Subcutaneous abdominal adipose tissue (tissue), 5 donors: ENCODE measurements at regions not wholly inside any gene's neighbourhood (a gene's known extent, or its start where the extent isn't known, plus 50 kb on each side); places are given as distances from the start of the nearest gene placed in this dataset.
"Not testable (repeated sequence)": the region's sequence is repeated elsewhere in the genome, so short reads cannot be mapped to it uniquely, and the experiment has no call there.

Experiments used
- H3K27ac ChIP-seq: one replicate; pipeline ENCODE4 v1.7.0; 2013; ENCODE audit warnings: low read depth, mild to moderate bottlenecking, inconsistent platforms, low read length, moderate library complexity
- H3K27me3 ChIP-seq, 5 donors: one replicate each; pipeline ENCODE4 v1.7.0; 2013; ENCODE audit warnings: low read length in 5 of 5, inconsistent platforms in 1 of 5; ENCODE audit not compliant: control insufficient read depth in 5 of 5, insufficient read depth in 4 of 5
- H3K36me3 ChIP-seq, 5 donors: one replicate each; pipeline ENCODE4 v1.7.0; 2013; ENCODE audit warnings: low read length in 5 of 5; ENCODE audit not compliant: control insufficient read depth in 5 of 5, insufficient read depth in 5 of 5
- H3K4me1 ChIP-seq, 5 donors: one replicate each; pipeline ENCODE4 v1.7.0; 2013; ENCODE audit warnings: low read length in 5 of 5, mild to moderate bottlenecking in 3 of 5, moderate library complexity in 1 of 5; ENCODE audit not compliant: control insufficient read depth in 5 of 5, insufficient read depth in 5 of 5
- H3K4me3 ChIP-seq, 5 donors: one replicate each; pipeline ENCODE4 v1.7.0; 2013; ENCODE audit warnings: low read length in 5 of 5, low read depth in 1 of 5
- H3K9ac ChIP-seq, 5 donors: one replicate each; pipeline ENCODE4 v1.7.0; 2013; ENCODE audit warnings: low read length in 5 of 5, mild to moderate bottlenecking in 4 of 5, moderate library complexity in 3 of 5
- H3K9me3 ChIP-seq, 5 donors: one replicate each; pipeline ENCODE4 v1.7.0; 2013; ENCODE audit warnings: low read length in 5 of 5; ENCODE audit not compliant: control insufficient read depth in 5 of 5
- donor health status: healthy.
- donor health status: healthy.
- donor health status: healthy.
- donor health status: healthy.
- donor health status: healthy.

DNA sequence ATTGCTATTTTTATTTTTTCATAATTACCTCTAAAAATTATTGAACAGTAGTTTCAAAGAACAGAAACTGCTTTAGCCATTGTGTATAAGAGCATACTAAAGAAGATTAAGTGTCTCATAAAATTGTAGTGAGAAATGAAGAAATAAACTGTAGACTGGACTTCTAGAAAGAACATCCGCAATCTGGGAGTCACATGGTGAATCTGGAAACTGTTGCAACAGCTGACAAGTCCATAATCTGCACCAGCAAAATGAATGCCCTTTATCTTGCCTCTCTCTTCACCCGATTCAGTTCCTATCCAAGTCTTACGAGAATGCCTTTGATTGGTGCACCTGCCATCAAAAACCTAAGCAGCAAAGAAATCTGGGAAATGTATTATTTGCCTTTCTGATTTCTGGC is 312.9 kb downstream of the NAF1 start:
- H3K27ac ChIP-seq, result no peak overlapping the region
- H3K27me3 ChIP-seq, result no peaks in the 10 kb centered on the region
- H3K4me1 ChIP-seq, result no peaks in the 10 kb centered on the region
- H3K9me3 ChIP-seq, result no peaks in the 10 kb centered on the region
- H3K9ac ChIP-seq, result no peak overlapping the region
- H3K36me3 ChIP-seq, result no peaks in the 10 kb centered on the region
- H3K4me3 ChIP-seq, result no peak overlapping the region

DNA sequence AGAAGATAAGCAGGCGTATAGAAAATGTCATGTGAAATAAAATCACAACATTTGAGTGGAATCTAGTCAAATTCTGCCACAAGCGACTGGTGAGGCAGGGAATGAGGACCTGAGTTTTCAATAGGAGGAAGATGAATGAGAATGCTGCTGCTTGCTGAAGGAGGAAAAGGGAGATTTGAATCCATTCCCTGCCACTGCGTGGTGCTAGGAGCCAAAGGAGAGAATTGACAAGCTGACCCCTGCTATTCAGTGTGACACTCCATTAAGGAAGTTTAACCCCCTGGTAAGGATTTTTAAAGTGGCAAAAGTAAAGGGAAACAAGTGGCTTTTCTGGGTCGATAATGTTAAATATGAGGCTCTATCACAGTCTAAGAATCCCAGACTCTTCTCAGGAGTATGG is 314.0 kb downstream of the NAF1 start:
- Histone ChIP-seq H3K4me1 (no peaks in the 10 kb centered on the region), H3K9me3 (no peaks in the 10 kb centered on the region), H3K36me3 (no peaks in the 10 kb centered on the region), H3K27me3 (no peaks in the 10 kb centered on the region), H3K4me3 (no peak overlapping the region), H3K27ac (no peak overlapping the region), H3K9ac (no peak overlapping the region)

DNA sequence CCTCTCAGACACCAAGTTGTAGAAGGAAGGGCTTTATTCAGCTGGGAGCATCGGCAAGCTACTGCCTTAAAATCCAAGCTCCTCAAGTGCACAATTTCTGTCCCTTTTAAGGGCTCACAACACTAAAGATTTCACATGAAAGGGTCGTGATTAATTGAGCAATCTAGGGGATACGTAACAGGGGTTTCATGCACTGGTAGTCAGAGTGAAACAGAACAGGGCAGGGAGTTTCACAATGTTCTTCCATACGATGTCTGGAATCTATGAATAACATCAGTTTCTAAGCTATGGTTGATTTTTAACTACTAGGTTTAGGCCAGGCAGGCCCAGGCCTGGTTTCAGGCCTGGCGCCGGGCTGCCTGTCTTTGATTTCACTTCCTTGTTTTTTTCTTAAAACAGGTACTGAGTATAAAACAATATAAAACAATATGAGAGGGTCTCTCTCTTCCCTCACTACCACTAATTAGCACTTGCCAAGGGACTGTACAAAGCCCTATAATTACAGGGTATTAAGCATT is 315.4 kb downstream of the NAF1 start:
- not testable (repeated sequence) for H3K27ac ChIP-seq, H3K4me1 ChIP-seq, H3K9me3 ChIP-seq, H3K27me3 ChIP-seq, H3K36me3 ChIP-seq, H3K9ac ChIP-seq, H3K4me3 ChIP-seq

DNA sequence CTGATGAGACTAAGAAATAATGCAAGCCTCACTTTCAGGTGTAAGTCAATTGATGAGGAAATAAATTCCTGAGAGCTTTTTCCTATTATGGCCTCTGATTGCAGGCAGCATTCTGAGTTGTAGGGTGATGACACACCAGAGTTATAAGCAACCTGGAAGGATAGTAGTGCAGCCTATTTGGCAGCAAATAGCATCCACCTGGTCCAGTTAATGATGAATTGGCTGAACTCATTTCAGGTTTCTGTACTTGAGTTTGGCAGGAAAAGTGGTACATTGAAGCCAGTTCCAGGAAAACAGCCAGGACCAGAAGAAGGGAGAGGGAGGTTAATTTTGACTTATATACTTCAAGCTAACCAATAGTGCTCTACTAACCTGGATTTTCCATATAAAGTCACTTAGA is 316.8 kb downstream of the NAF1 start:
- H3K9me3 ChIP-seq, result no peaks in the 10 kb centered on the region
- no peaks in the 10 kb centered on the region for H3K27me3 ChIP-seq
- no peak overlapping the region for H3K9ac ChIP-seq
- no peaks in the 10 kb centered on the region for H3K36me3 ChIP-seq
- no peak overlapping the region for H3K4me3 ChIP-seq
- H3K4me1 ChIP-seq, result no peaks in the 10 kb centered on the region
- H3K27ac ChIP-seq, result no peak overlapping the region

DNA sequence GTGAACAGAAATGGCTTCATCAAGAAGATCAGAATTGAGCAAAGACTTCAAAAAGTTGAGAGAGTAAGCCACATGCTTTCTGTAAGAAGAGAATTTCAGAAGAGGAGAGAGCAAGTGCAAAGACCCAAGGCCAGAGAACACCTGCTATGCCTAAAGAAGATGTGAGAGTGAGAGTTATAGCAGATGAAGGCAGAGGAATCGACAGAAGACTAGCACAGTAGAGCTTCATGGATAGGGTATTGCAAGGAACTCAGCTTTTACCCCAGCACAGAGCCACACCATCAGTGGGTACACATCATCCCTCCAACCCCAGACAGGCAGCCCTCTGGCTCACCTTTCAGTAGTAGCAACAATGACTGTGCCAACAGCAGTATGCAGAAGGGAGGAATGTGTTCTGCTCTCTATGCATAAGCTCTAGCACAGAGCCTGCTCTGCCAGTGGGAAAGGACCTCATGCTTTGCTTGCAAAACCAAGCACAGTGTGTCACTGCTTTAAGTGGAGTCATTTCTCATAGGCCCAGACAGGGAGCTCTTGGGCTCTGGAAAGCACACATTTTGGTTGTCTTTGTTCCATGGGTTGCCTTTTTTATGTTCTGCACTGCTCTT is 318.6 kb downstream of the NAF1 start:
- H3K9ac ChIP-seq, result no peak overlapping the region
- H3K9me3 ChIP-seq, result no peaks in the 10 kb centered on the region
- no peak overlapping the region for H3K4me3 ChIP-seq
- H3K4me1 ChIP-seq, result no peaks in the 10 kb centered on the region
- H3K27ac ChIP-seq, result no peak overlapping the region
- no peaks in the 10 kb centered on the region for H3K27me3 ChIP-seq
- H3K36me3 ChIP-seq, result no peaks in the 10 kb centered on the region

DNA sequence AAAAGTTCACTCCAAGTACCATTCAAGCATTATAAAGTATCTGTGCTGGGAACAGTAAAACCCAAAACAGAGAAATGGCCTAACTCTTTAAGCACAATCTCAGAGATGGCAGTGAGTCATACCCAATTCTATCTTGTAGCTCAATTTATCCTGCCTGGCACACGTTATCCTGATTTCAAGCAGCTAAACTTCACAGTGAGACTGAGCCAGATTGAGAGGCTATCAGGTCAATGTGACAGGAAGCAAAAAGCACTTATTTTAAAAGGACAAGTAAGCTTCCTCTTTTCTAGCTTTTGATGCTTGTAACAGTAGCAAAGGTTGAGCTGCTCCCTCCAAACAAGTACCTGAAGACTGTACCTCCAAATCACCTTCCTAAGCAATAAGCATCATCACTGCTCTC is 324.9 kb downstream of the NAF1 start:
- H3K36me3 ChIP-seq, result no peaks in the 10 kb centered on the region
- H3K9me3 ChIP-seq, result peaks cover 0 to 6% (median 0%) of the 10 kb centered on the region in 5 donors

DNA sequence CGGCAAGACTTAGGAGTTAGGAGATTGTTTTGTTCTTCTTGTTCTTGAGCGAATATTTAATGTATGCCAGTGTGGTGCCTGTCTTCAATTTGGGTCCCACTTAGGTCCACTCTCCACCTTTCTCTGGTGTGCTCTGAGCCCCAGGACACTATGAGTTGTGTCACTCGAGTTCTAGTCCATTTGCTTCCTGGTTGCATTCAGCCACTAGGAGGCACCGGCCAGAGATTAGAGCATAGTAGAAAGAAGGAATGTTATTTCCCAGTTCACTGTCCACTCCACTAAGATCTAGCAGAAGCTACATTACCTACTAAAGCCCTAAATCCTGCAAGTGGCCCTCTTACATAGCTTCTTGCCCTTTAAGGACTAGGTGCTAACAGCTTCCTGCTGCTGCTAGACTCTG is 326.9 kb downstream of the NAF1 start:
- Histone ChIP-seq H3K27ac (no peak overlapping the region), H3K9ac (no peak overlapping the region), H3K27me3 (no peaks in the 10 kb centered on the region), H3K9me3 (peaks cover 0 to 10% (median 0%) of the 10 kb centered on the region in 5 donors), H3K4me3 (no peak overlapping the region), H3K4me1 (no peaks in the 10 kb centered on the region), H3K36me3 (no peaks in the 10 kb centered on the region)

More for the DNA sequence above, 324.9 kb downstream of the NAF1 start:
- Histone ChIP-seq H3K4me3 (no peak overlapping the region), H3K9ac (no peak overlapping the region), H3K27me3 (no peaks in the 10 kb centered on the region), H3K27ac (no peak overlapping the region), H3K4me1 (no peaks in the 10 kb centered on the region)

DNA sequence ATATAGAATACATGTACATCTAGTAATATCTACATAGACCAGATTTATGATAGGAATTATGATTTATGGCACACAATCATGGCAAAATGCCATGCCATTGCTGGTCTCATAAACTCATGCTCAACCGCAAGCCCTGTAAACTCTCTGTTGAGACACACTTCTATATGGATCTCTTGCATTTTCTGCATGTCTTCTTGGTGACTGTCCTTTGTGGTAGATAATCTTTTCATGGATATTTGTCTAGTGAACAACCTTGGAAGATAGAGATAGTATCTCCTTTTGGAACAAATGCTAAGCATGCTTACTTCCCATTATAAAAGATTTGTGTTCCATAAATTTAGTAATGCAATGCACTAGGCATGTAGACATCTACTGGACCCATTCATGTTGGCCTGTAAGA is 328.0 kb downstream of the NAF1 start:
- Histone ChIP-seq H3K27me3 (no peaks in the 10 kb centered on the region), H3K4me3 (no peak overlapping the region)

DNA sequence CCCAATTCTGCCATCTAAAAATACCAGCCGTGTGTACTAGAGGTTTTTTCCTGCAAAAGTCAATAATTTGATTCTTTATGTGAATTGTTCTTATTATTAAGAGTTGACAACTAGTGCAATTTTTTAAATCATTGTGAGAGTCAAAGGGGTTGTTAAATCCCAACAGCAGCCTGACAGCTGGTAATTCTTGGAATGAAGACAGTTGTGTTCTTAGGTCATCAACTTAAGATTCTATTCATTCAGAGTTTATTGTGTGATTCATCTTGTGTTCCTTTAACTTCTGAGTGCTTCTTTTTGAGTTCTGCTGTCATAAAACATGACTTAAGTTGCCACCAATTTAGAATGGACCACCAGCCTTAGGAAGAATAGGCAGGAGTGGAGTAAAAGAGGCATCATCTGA is 329.0 kb downstream of the NAF1 start:
- Histone ChIP-seq H3K9me3 (peaks cover 0 to 10% (median 0%) of the 10 kb centered on the region in 5 donors), H3K4me1 (no peaks in the 10 kb centered on the region), H3K27me3 (no peaks in the 10 kb centered on the region), H3K9ac (no peak overlapping the region), H3K36me3 (no peaks in the 10 kb centered on the region), H3K4me3 (no peak overlapping the region), H3K27ac (no peak overlapping the region)

More for the DNA sequence above, 328.0 kb downstream of the NAF1 start:
- H3K4me1 ChIP-seq, result no peaks in the 10 kb centered on the region
- H3K9ac ChIP-seq, result no peak overlapping the region
- H3K9me3 ChIP-seq, result peaks cover 0 to 10% (median 0%) of the 10 kb centered on the region in 5 donors
- H3K36me3 ChIP-seq, result no peaks in the 10 kb centered on the region
- H3K27ac ChIP-seq, result no peak overlapping the region

DNA sequence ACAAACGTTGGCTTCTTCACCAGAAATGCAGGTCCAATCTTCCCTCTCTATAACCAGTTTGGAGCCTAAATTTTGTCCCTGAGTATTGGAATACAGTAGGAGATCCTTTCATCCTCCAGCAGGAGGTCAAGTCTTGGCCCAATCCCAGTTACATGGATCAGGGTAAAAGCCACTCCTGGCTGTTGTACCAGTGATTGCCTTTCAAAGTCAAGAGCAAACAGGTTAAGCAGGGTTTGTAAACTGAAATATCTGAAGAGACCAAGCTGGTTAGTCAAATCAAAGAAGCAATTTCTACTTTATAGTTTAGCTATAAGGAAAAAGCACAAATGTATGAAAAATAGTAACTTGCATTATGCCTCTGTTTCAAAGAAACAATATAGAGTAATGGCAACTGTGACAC is 329.4 kb downstream of the NAF1 start:
- no peaks in the 10 kb centered on the region for H3K36me3 ChIP-seq
- H3K9ac ChIP-seq, result no peak overlapping the region
- H3K4me3 ChIP-seq, result no peak overlapping the region
- H3K4me1 ChIP-seq, result no peaks in the 10 kb centered on the region
- peaks cover 0 to 10% (median 0%) of the 10 kb centered on the region in 5 donors for H3K9me3 ChIP-seq
- no peak overlapping the region for H3K27ac ChIP-seq
- H3K27me3 ChIP-seq, result no peaks in the 10 kb centered on the region
